NT2/D1 (cell line): ENCODE measurements at regions not wholly inside any gene's neighbourhood (a gene's known extent, or its start where the extent isn't known, plus 50 kb on each side); places are given as distances from the start of the nearest gene placed in this dataset.

Source experiments
- YY1 ChIP-seq: IDR thresholded peaks from 2 replicates; pipeline ENCODE4 v1.6.1; 2011; ENCODE audit not compliant: insufficient read length, insufficient read depth
- ZNF274 ChIP-seq: IDR thresholded peaks from 2 replicates; pipeline ENCODE4 v1.6.1; 2011; ENCODE audit warnings: mild to moderate bottlenecking, low read depth, low read length

GRCh38 chr5:163914910-163915309 is 409.5 kb downstream of the MAT2B start:
- TF ChIP-seq ZNF274: no peak
- no peak for TF ChIP-seq YY1
